ENCODE measurements at regions not wholly inside any gene's neighbourhood (a gene's known extent, or its start where the extent isn't known, plus 50 kb on each side); places are given as distances from the start of the nearest gene placed in this dataset.
A peak's percentile ranks its signal among the peaks of the same experiment; 100 is the strongest.

DNA sequence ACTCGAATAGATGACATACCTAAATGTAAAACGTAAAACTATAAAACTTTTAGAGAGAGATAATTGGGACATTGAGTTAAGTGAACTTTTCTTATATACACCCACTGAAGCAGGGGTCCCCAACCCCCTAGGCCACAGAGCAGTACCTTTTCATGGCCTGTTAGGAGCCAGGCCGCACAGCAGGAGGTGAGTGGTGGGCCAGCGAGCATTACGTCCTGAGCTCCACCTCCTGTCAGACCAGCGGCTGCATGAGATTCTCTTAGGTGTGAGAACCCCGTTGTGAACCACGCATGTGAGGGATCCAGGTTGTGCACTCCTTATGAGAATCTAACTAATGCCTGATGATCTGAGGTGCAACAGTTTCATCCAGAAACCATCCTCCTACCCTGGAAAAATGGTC is 114.8 kb downstream of the HMX1 start:
- DNase-seq (ENCODE audit: low spot score) = no peak

- DNase-seq (ENCODE audit: low spot score) = no peak
Observed at GRCh38 chr4:8754634-8755589, 116.7 kb downstream of the HMX1 start.

DNA sequence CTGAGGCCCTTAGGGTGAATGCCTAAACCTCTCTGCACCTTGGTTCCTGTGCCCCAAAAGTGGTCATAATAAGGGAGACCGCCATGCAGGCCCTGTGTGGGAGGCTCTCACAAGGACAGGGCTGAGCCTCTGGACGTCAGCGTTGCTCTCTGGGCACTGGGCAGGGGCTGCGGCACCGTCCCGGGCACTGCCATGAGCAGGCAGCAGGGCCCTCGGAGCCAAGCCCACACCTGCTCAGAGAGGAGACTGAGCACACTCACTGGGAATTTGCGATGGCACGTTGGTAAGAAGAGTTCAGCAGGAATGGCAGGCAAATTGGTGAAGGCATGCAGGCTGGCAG is 123.4 kb downstream of the HMX1 start:
- DNase-seq (ENCODE audit: low spot score) = no peak

GRCh38 chr4:8747467-8748235 is 124.0 kb downstream of the HMX1 start:
- no peak for DNase-seq (ENCODE audit: low spot score)

DNA sequence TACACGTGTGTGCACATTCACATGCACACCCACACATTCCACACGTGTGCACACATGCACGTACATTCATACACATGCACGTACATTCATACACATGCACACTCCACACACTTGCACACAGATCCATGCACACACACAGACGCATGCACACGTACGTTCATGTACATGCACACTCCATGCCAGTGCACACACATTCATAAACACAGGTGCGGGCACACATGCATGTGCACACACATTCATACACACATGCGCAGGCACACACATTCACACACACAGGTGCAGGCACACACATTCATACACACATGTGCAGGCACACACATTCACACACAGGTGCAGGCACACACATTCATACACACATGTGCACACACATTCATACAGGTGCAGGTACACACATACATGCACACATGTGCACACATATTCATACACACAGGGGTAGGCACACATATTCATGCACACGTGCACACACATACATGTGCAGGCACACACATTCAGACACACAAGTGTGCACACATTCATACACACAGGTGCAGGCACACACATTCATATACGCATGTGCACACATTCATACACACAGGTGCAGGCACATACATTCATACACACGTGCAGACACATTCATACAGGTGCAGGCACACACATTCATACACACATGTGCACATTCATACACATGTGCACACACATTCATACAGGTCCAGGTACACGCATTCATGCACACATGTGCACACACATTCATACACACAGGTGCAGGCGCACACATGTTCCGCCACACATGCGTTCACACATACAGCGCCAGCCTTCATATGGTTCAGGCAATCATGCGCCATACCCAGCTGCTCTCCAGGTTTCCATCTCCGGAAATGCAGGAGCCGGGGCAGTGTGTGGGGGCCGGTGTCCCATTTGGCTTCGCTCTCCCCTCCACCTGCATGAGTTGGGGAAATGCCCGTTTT is 124.8 kb downstream of the HMX1 start:
- no peak for DNase-seq (ENCODE audit: low spot score)

- DNase-seq (ENCODE audit: low spot score) = no peak
Observed at GRCh38 chr4:8745826-8746225, 125.8 kb downstream of the HMX1 start.

GRCh38 chr4:8745005-8745790 is 126.4 kb downstream of the HMX1 start:
- DNase-seq (ENCODE audit: low spot score) = no peak

- no peak for DNase-seq (ENCODE audit: low spot score)
Observed at GRCh38 chr4:8744083-8744805, 127.4 kb downstream of the HMX1 start.

- no peak for DNase-seq (ENCODE audit: low spot score)
Observed at GRCh38 chr4:8742546-8742945, 129.1 kb downstream of the HMX1 start.

GRCh38 chr4:8741513-8742226 is 130.0 kb downstream of the HMX1 start:
- DNase-seq (ENCODE audit: low spot score) = no peak

- no peak for DNase-seq (ENCODE audit: low spot score)
Observed at GRCh38 chr4:8740666-8741395, 130.8 kb downstream of the HMX1 start.

GRCh38 chr4:8739820-8740665 is 131.6 kb downstream of the HMX1 start:
- DNase-seq (ENCODE audit: low spot score) = no peak

GRCh38 chr4:8739317-8739716 is 132.3 kb downstream of the HMX1 start:
- DNase-seq (ENCODE audit: low spot score) = no peak

DNA sequence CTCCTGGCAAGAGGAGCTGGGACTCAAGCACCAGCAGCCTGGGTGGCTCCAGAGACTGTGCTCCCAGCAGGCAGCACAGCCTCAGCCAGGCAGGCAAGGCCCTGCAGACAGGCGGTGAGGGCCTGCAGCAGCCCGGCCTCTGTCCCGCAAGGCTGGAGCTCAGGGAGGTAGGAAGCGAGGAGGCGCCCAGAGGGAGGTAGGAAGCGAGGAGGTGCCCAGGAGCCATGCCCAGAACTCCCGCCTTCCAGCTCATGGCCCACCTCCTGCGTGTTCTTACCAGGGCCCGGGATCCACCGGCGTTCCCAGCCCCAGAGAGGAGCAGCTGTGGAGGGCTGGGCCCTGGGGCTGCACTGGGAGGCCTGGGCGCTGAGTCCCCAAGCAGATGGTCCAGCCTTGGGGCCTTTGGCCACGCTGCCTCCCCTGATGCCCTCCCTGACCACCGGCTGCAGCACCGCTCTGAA is 133.1 kb downstream of the HMX1 start:
- no peak for DNase-seq (ENCODE audit: low spot score)

DNA sequence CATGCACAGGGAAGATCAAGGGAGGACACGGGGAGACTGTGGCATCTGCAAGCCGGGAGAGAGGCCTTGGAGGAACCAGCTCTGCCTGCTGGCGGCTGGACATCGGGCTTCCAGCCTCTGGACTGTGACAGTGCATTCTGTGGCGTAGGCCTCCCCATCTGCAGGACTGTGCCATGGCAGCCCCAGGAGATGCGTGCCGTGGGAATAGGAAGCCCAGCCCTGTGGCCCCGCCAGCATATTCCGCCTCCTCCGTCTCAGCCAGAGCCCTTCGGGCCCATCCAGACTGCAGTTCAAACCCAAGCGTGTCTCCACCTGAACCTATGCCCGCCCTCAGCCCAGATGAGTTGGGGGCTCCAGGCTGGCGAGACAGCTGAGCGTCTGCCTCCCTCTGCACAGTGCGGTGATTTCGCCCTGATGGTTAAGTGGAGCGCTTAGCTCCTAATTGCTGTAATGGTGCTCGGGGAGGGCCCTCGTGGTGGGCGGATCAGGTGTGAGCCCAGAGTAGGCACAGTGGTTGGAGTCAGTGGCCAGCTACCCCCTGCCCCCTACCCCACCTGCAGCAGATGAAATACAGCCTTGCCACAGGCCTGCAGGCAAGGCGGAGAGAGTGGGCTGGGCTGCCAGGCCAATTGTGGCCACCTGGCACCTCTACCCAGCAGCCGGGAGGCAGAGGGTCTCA is 133.9 kb downstream of the HMX1 start:
- DNase-seq (ENCODE audit: low spot score) = no peak

GRCh38 chr4:8737075-8737474 is 134.6 kb downstream of the HMX1 start:
- no peak for DNase-seq (ENCODE audit: low spot score)

DNA sequence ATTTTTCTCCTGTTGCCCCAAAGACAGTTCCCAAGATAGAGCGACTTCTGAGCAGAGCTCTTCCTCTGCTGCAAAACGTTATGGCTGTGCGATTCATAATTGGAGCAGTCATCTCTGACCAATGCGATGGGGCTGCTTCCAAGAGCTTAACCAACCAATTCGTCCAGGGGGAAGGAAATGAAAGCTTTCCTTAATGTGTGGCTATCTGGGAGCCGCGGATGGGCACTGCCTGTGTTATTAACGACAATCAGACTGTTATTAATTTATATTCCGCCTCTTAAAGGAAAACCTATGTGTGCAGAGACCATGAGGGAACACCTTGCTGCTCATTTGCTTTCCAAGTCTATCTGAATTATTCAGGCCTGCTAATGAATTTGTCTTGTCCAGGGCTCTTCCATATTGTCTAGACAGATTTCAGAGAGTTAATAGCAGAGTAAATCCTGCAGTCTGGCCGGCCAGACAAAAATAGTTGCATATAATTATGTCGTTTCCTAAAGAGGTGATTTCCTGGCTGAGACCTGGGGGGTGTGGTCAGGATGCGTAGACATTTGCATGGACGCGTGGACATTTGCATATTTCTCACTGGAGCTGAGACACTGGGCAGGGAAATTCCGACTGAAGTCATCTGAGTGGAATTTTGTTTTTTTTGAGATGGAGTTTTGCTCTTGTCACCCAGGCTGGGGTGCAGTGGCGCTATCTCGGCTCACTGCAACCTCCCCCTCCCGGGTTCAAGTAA is 135.4 kb downstream of the HMX1 start:
- peak; percentile 31 for DNase-seq (ENCODE audit: low spot score)
